ENCODE measurements at regions not wholly inside any gene's neighbourhood (a gene's known extent, or its start where the extent isn't known, plus 50 kb on each side); places are given as distances from the start of the nearest gene placed in this dataset.

GRCh38 chr4:106493086-106493485 lies 124.5 kb upstream of the GIMD1 start:
- H3K9me3 ChIP-seq (ENCODE audit: control insufficient read depth, insufficient read depth, low read depth, low read length): no peaks in the 10 kb centered on the region
- no peak overlapping the region for H3K4me3 ChIP-seq (ENCODE audit: low read depth, low read length)
- ChIA-PET CTCF (interaction anchor here (0.5 kb wide), 1 partner anchor 1108 kb away, joined by 4 read pairs; no protein-coding TSS in a partner anchor), POLR2A (no interaction called here)
- no peaks in the 10 kb centered on the region for H3K36me3 ChIP-seq (ENCODE audit: control insufficient read depth in 2 of 2, insufficient read depth in 1 of 2, low read length in 2 of 2)
- TF ChIP-seq PRDM6 (tag by site-specific recombination; IDR thresholded peaks at IDR 0.05) (no peak), ZNF654 (tag by site-specific recombination; IDR thresholded peaks at IDR 0.05; ENCODE audit: low read depth) (no peak), PBX3 (CRISPR knock-in tag; IDR thresholded peaks at IDR 0.05) (no peak), RBAK (tag by site-specific recombination; IDR thresholded peaks at IDR 0.05) (no peak), ZNF175 (tag by site-specific recombination; IDR thresholded peaks at IDR 0.05) (no peak), ZNF292 (tag by site-specific recombination; IDR thresholded peaks at IDR 0.05; ENCODE audit: borderline replicate concordance, low read depth) (no peak), ZNF791 (tag by site-specific recombination; IDR thresholded peaks at IDR 0.05) (no peak), ZNF768 (tag by site-specific recombination; IDR thresholded peaks at IDR 0.05) (no peak), ZNF660 (tag by site-specific recombination; IDR thresholded peaks at IDR 0.05) (no peak), ZBTB26 (tag by site-specific recombination; optimal IDR thresholded peaks at IDR 0.05) (no peak), KLF7 (tag by site-specific recombination; IDR thresholded peaks at IDR 0.05; ENCODE audit: borderline replicate concordance) (no peak), ZNF580 (tag by site-specific recombination; IDR thresholded peaks at IDR 0.05) (no peak), ZBTB49 (tag by site-specific recombination; IDR thresholded peaks at IDR 0.05; ENCODE audit: low read depth) (no peak), SP3 (tag by site-specific recombination; IDR thresholded peaks at IDR 0.05) (no peak)
- no peak overlapping the region for H3K27ac ChIP-seq (ENCODE audit: extremely low read depth, low read depth, low read length)
- no peaks in the 10 kb centered on the region for H3K4me1 ChIP-seq (ENCODE audit: control insufficient read depth, insufficient read depth, low read length)

GRCh38 chr4:106486533-106486932 lies 118.0 kb upstream of the GIMD1 start:
- Histone ChIP-seq H3K27ac (ENCODE audit: extremely low read depth, low read depth, low read length) (no peak overlapping the region), H3K9me3 (ENCODE audit: control insufficient read depth, insufficient read depth, low read depth, low read length) (no peaks in the 10 kb centered on the region), H3K4me1 (ENCODE audit: control insufficient read depth, insufficient read depth, low read length) (no peaks in the 10 kb centered on the region), H3K4me3 (ENCODE audit: low read depth, low read length) (no peak overlapping the region), H3K36me3 (ENCODE audit: control insufficient read depth in 2 of 2, insufficient read depth in 1 of 2, low read length in 2 of 2) (no peaks in the 10 kb centered on the region)
- ChIA-PET CTCF (no interaction called here), POLR2A (no interaction called here)
- no peak for TF ChIP-seq ZNF292 (tag by site-specific recombination; IDR thresholded peaks at IDR 0.05; ENCODE audit: borderline replicate concordance, low read depth)
- TF ChIP-seq BCL11A (tag by site-specific recombination; IDR thresholded peaks at IDR 0.05; ENCODE audit: low read depth): no peak
- TF ChIP-seq ZNF324 (tag by site-specific recombination; IDR thresholded peaks at IDR 0.05): no peak
- TF ChIP-seq PBX3 (CRISPR knock-in tag; IDR thresholded peaks at IDR 0.05): no peak
- TF ChIP-seq SP3 (tag by site-specific recombination; IDR thresholded peaks at IDR 0.05): no peak
- TF ChIP-seq ZNF513 (tag by site-specific recombination; IDR thresholded peaks at IDR 0.05): no peak
- TF ChIP-seq ZBTB8A (tag by site-specific recombination; IDR thresholded peaks at IDR 0.05): no peak
- no peak for TF ChIP-seq ZNF23 (tag by site-specific recombination; IDR thresholded peaks at IDR 0.05; ENCODE audit: borderline replicate concordance)
